ENCODE measurements at regions not wholly inside any gene's neighbourhood (a gene's known extent, or its start where the extent isn't known, plus 50 kb on each side); places are given as distances from the start of the nearest gene placed in this dataset.
"Not testable (repeated sequence)": the region's sequence is repeated elsewhere in the genome, so short reads cannot be mapped to it uniquely, and the experiment has no call there.

DNA sequence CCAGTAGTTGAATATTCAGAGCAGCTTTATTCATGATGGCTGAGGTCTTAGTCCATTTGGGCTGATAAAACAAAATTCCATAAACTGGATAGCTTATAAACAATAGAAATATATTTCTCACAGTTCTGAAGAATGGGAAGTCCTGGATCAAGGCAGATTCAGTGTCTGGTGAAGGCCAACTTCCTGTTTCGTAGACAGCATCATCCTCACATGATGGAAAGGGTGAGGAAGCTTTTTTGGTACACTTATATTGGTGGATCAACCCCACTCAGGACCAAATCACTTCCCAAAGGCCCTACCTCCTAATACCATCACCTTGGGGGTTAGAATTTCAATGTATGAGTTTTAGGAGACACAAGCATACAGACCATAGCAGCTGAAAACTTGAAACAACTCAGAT is 224.2 kb downstream of the CYB561 start:
- H3K4me1 ChIP-seq: no peaks in the 10 kb centered on the region
- intact Hi-C loops (cut with DNase I): no loop called here
- TF ChIP-seq, protein P1, sequence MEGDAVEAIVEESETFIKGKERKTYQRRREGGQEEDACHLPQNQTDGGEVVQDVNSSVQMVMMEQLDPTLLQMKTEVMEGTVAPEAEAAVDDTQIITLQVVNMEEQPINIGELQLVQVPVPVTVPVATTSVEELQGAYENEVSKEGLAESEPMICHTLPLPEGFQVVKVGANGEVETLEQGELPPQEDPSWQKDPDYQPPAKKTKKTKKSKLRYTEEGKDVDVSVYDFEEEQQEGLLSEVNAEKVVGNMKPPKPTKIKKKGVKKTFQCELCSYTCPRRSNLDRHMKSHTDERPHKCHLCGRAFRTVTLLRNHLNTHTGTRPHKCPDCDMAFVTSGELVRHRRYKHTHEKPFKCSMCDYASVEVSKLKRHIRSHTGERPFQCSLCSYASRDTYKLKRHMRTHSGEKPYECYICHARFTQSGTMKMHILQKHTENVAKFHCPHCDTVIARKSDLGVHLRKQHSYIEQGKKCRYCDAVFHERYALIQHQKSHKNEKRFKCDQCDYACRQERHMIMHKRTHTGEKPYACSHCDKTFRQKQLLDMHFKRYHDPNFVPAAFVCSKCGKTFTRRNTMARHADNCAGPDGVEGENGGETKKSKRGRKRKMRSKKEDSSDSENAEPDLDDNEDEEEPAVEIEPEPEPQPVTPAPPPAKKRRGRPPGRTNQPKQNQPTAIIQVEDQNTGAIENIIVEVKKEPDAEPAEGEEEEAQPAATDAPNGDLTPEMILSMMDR (IDR thresholded peaks at IDR 0.05): no peak
- ATAC-seq (no peak), FAIRE-seq (no peak), DNase-seq (no peak)
- no peak overlapping the region for H3K27ac ChIP-seq
- no peak overlapping the region for H3K4me3 ChIP-seq
- H3K36me3 ChIP-seq: no peaks in the 10 kb centered on the region
- no peaks in the 10 kb centered on the region for H3K9me3 ChIP-seq
- WGBS, 2 donors: 96% methylated on average over 1 of the region's 1 CpG
- H3K27me3 ChIP-seq: no peaks in the 10 kb centered on the region

DNA sequence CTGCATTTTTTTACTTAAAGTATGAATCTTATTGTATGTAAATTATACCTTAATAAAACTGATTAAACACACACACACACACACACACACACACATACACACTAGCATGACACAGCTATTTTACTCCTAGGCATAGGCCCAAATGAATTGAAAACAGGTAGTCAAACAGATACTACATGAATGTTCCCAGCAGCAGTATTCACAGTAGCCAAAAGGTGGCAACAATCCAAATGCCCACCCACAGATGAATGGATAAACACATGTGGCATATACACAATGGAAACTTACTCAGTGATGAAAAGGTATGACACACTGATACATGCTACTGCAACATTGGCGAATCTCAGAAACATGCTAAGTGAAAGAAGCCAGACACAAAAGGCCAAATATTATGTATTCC is 223.5 kb downstream of the CYB561 start:
- intact Hi-C loops (cut with DNase I): no loop called here
- WGBS, 2 donors: 97% methylated on average over 1 of the region's 1 CpG
- no peak for ATAC-seq
- no peaks in the 10 kb centered on the region for H3K36me3 ChIP-seq
- no peak for FAIRE-seq
- no peak overlapping the region for H3K27ac ChIP-seq
- H3K4me3 ChIP-seq: no peak overlapping the region
- no peak for DNase-seq
- H3K27me3 ChIP-seq: no peaks in the 10 kb centered on the region
- TF ChIP-seq, protein P1 (IDR thresholded peaks at IDR 0.05): no peak
- no peaks in the 10 kb centered on the region for H3K4me1 ChIP-seq
- H3K9me3 ChIP-seq: no peaks in the 10 kb centered on the region

DNA sequence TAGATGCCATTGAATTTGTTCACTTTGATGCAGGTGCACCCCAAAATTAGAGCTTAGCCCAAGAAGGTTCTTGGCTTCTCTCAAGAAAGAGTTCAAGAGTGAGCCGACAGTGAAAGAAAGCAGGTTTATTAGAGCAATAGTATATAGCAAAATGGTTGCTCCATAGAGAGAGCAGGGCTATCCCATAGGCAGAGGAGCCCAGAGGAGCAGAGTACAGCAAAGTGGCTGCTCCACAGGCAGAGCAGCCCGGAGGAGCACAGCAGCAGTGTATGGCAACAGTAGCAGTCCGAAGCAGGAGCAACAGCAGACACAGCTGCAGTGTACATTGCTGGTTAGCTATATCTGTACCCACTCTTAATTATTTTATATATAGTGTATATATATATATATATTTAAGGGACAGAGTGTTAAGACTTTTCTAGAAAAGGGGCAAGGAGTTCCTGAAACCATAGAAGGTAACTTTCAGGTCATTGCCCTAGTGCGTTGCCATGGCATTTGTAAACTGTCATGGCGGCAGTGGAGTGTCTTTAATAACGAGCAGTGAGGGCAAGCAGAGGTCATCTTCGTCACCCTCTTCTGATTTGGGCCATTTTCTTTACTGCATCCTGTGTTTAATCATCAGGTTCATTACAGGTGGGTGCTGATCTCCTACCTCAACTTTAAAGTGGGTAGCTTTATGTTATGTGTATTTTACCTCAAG is 222.7 kb downstream of the CYB561 start:
- DNase-seq (no peak), ATAC-seq (no peak), FAIRE-seq (no peak)
- H3K36me3 ChIP-seq: no peaks in the 10 kb centered on the region
- no peaks in the 10 kb centered on the region for H3K27me3 ChIP-seq
- intact Hi-C loops (cut with DNase I): no loop called here
- no peaks in the 10 kb centered on the region for H3K9me3 ChIP-seq
- H3K27ac ChIP-seq: no peak overlapping the region
- no peaks in the 10 kb centered on the region for H3K4me1 ChIP-seq
- TF ChIP-seq, protein P1 (IDR thresholded peaks at IDR 0.05): no peak
- H3K4me3 ChIP-seq: no peak overlapping the region
- WGBS, 2 donors: 90 to 91% methylated on average over 7 of the region's 7 CpGs

DNA sequence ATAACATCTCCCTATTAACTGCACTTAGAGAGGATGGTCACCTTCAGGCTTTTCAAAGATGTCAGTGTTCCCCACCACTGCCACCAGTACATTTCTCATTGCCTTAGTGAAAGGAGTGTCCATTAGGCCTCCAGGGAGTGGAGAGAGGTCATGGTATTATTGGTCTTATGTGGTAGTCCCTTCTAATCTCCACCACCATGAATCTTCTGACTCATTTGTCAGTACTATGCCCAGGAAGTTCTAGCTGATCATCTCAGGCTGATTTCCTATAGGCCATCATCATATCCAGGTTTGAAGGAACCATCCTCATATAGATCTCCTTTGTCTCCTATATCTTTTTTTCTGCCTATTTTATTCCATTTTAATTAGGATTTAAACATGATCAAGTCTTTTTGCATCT is 221.5 kb downstream of the CYB561 start:
- H3K36me3 ChIP-seq: no peaks in the 10 kb centered on the region

DNA sequence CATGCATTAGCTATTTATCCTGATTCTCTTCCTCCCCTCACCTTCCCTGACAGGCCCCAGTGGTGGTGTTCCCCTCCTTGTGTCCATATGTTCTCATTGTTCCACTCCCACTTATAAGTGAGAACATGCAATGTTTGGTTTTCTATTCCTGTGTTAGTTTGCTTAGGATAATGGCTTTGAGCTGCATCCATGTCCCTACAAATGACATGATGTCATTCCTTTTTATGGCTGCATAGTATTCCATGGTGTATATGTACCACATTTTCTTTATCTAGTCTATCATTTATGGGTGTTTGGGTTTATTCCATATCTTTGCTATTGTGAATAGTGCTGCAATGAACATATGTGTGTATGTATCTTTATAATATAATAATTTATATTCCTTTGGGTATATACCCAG is 219.4 kb downstream of the CYB561 start:
- intact Hi-C loops (cut with DNase I); H3K27me3 ChIP-seq; H3K4me1 ChIP-seq; H3K9me3 ChIP-seq; FAIRE-seq; H3K4me3 ChIP-seq; H3K36me3 ChIP-seq; DNase-seq; ATAC-seq; H3K27ac ChIP-seq: not testable (repeated sequence)

More for the DNA sequence above, 221.5 kb downstream of the CYB561 start:
- TF ChIP-seq, protein P1 (IDR thresholded peaks at IDR 0.05): no peak
- DNase-seq (no peak), ATAC-seq (no peak), FAIRE-seq (no peak)
- Histone ChIP-seq H3K4me1 (no peaks in the 10 kb centered on the region), H3K27ac (no peak overlapping the region), H3K27me3 (no peaks in the 10 kb centered on the region), H3K4me3 (no peak overlapping the region), H3K9me3 (no peaks in the 10 kb centered on the region)
- intact Hi-C loops (cut with DNase I): no loop called here

DNA sequence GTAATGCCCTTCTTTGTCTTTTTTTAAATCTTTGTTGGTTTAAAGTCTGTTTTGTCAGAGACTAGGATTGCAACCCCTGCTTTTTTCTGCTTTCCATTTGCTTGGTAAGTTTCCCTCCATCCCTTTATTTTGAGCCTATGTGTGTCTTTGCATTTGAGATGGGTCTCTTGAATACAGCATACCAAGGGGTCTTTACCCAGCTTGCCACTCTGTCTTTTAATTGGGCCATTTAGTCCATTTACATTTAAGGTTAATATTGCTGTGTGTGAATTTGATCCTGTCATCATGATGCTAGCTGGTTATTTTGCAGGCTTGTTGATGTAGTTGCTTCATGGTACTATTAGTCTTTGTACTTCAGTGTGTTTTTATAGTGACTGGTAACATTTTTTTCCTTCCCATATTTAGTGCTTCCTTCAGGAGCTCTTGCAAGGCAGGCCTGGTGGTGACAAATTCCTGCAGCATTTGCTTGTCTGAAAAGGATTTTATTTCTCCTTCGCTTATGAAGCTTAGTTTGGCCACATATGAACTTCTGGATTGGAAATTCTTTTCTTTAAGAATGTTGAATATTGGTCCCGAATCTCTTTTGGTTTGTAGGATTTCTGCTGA is 215.0 kb downstream of the CYB561 start:
- H3K4me1 ChIP-seq; H3K36me3 ChIP-seq; ATAC-seq; H3K27me3 ChIP-seq; H3K27ac ChIP-seq; intact Hi-C loops (cut with DNase I); H3K9me3 ChIP-seq; H3K4me3 ChIP-seq; DNase-seq; FAIRE-seq: not testable (repeated sequence)
- 93 to 95% methylated on average over 2 of the region's 2 CpGs for WGBS, 2 donors
